Neural progenitor cell (in vitro differentiated cells): ENCODE measurements at regions not wholly inside any gene's neighbourhood (a gene's known extent, or its start where the extent isn't known, plus 50 kb on each side); places are given as distances from the start of the nearest gene placed in this dataset.

ENCODE experiments used
- EZH2 ChIP-seq: fragments of 200-600 bp; sonication (generic); IDR thresholded peaks from 2 replicates; pipeline ENCODE4 v1.6.1; 2017; ENCODE audit warnings: antibody characterized with exemption, mild to moderate bottlenecking, moderate library complexity
- EZH2phosphoT487 ChIP-seq: fragments of 200-600 bp; sonication (generic); IDR thresholded peaks from 2 replicates; pipeline ENCODE4 v1.6.1; 2017; ENCODE audit warnings: antibody characterized with exemption
- TF ChIP-seq, protein P1 (sequence below): fragments of 200-600 bp; sonication (generic); IDR thresholded peaks from 2 replicates; pipeline ENCODE4 v1.5.1; 2017; ENCODE audit warnings: antibody characterized with exemption, mild to moderate bottlenecking

DNA sequence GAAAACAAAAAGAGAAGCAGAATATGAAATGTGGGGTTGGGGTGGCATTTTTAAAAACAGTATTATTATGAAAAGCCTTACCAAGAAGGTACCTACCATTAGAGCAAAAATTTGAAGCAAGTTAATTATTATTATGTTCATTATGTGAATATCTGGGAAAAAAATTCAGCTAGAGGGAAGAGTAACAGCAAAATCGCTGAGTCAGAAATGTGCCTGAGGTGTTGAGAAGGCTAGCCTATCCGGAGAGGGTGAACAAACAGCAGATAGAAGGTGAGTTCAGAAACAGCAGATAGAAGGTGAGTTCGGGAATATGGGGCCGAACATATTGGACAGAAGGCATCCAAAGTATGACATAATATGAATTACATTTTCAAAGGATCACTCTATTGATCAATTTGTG, 536.8 kb upstream of the ANO5 start:
- TF ChIP-seq, protein P1, sequence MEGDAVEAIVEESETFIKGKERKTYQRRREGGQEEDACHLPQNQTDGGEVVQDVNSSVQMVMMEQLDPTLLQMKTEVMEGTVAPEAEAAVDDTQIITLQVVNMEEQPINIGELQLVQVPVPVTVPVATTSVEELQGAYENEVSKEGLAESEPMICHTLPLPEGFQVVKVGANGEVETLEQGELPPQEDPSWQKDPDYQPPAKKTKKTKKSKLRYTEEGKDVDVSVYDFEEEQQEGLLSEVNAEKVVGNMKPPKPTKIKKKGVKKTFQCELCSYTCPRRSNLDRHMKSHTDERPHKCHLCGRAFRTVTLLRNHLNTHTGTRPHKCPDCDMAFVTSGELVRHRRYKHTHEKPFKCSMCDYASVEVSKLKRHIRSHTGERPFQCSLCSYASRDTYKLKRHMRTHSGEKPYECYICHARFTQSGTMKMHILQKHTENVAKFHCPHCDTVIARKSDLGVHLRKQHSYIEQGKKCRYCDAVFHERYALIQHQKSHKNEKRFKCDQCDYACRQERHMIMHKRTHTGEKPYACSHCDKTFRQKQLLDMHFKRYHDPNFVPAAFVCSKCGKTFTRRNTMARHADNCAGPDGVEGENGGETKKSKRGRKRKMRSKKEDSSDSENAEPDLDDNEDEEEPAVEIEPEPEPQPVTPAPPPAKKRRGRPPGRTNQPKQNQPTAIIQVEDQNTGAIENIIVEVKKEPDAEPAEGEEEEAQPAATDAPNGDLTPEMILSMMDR = no peak
- no peak for TF ChIP-seq EZH2phosphoT487
- TF ChIP-seq EZH2 = no peak
